Upper lobe of left lung (tissue), 4 donors: ENCODE measurements at regions not wholly inside any gene's neighbourhood (a gene's known extent, or its start where the extent isn't known, plus 50 kb on each side); places are given as distances from the start of the nearest gene placed in this dataset.

Experiments used
- CTCF ChIP-seq, 6 experiments: fragments of 450-650 bp in 4 of 6; fragments of 200-600 bp in 2 of 6; sonication (generic) in 2 of 6; IDR thresholded peaks; one replicate each; pipeline ENCODE4 v1.5.1; 2016 to 2019; ENCODE audit warnings: antibody characterized with exemption in 6 of 6
- EP300 ChIP-seq, 4 donors: sonication (generic); formaldehyde crosslinking; IDR thresholded peaks; one replicate each; pipeline ENCODE4 v1.5.1; 2017; ENCODE audit warnings: antibody characterized with exemption in 4 of 4, control low read depth in 2 of 4
- POLR2A ChIP-seq, 4 donors: fragments of 450-650 bp; IDR thresholded peaks; one replicate each; pipeline ENCODE4 v1.5.1; 2016 to 2017; ENCODE audit warnings: antibody characterized with exemption in 4 of 4, mild to moderate bottlenecking in 2 of 4
- POLR2AphosphoS5 ChIP-seq, 2 donors: sonication (generic); formaldehyde crosslinking; IDR thresholded peaks; one replicate each; pipeline ENCODE4 v1.5.1; 2017; ENCODE audit warnings: antibody characterized with exemption in 2 of 2

- TF ChIP-seq CTCF (IDR thresholded peaks at IDR 0.05), result no peak
- no peak for TF ChIP-seq POLR2A (IDR thresholded peaks at IDR 0.05)
- no peak for TF ChIP-seq POLR2AphosphoS5 (IDR thresholded peaks at IDR 0.05)
- no peak for TF ChIP-seq EP300 (IDR thresholded peaks at IDR 0.05)
Observed at GRCh38 chr4:130859991-130860390, 1764.0 kb downstream of the C4orf33 start.
